HCT116 (cell line): ENCODE measurements at regions not wholly inside any gene's neighbourhood (a gene's known extent, or its start where the extent isn't known, plus 50 kb on each side); places are given as distances from the start of the nearest gene placed in this dataset.

Source experiments
- ATAC-seq: fragments of 200-7000 bp; cut with Tn5 transposase; 2 replicates; pipeline ENCODE4 v1.9.1; 2020; ENCODE audit warnings: mild to moderate bottlenecking, moderate library complexity
- BruUV-seq: library from RNA; stranded (reverse); fragments of 400-500 nt; replicated peaks from 2 replicates; lab custom pipeline; 2021; lab: Mats Ljungman, UMichigan
- CTCF ChIA-PET: fragments of 300-600 bp; sonication (Branson Sonifier 250); formaldehyde crosslinking; loops from one replicate; lab custom pipeline; 2021; ENCODE audit warnings: antibody characterized with exemption; lab: Charles Lee
- POLR2A ChIA-PET: fragments of 300-600, 350-600 bp; sonication (Branson Sonifier 250); formaldehyde crosslinking; loops from one replicate; lab custom pipeline; 2021; ENCODE audit warnings: antibody characterized with exemption; lab: Charles Lee
- RAD21 ChIA-PET, 2 experiments: fragments of 300-600 bp; sonication (Branson Sonifier 250); formaldehyde crosslinking; loops; one replicate each; lab custom pipeline; 2023; ENCODE audit warnings: low total read pairs in 2 of 2; ENCODE audit not compliant: uncharacterized antibody in 2 of 2, unreplicated experiment in 2 of 2, low non-redundant PET in 1 of 2; lab: Charles Lee
- DNase-seq: peaks from one replicate; pipeline ENCODE4 v3.0.0-alpha.2; 2010; ENCODE audit warnings: low read depth, low spot score
- H2AFZ ChIP-seq: fragments of 200-600 bp; shearing (Covaris generic), sonication (generic); 2 replicates; pipeline ENCODE4 v1.6.1; 2017; ENCODE audit warnings: low read depth, mixed run types, mixed read lengths, antibody characterized with exemption, low read length; ENCODE audit not compliant: poor library complexity, severe bottlenecking
- H3K27ac ChIP-seq: 2 replicates; pipeline ENCODE4 v1.5.1; 2012; ENCODE audit warnings: low read depth, low read length
- H3K27me3 ChIP-seq: fragments of 200-600 bp; sonication (generic); 2 replicates; pipeline ENCODE4 v1.6.1; 2016; ENCODE audit warnings: mixed run types, low read length, mixed read lengths; ENCODE audit not compliant: insufficient read depth
- H3K36me3 ChIP-seq, 2 experiments: fragments of 200-500 bp in 1 of 2; fragments of 200-600 bp in 1 of 2; sonication (Bioruptor generic) in 1 of 2; sonication (generic) in 1 of 2; 2 replicates each; pipeline versions ENCODE4 v1.5.1 to v1.6.1; 2014 to 2016; ENCODE audit warnings: low read length in 2 of 2, inconsistent platforms in 1 of 2, mixed read lengths in 1 of 2, mixed run types in 1 of 2; ENCODE audit not compliant: insufficient read depth in 2 of 2, control insufficient read depth in 1 of 2
- H3K4me1 ChIP-seq, 2 experiments: fragments of 200-600 bp in 1 of 2; sonication (generic) in 1 of 2; 2 replicates each; pipeline versions ENCODE4 v1.5.1 to v1.6.1; 2012 to 2017; ENCODE audit warnings: low read length in 2 of 2, inconsistent platforms in 1 of 2, mild to moderate bottlenecking in 1 of 2, mixed read lengths in 1 of 2, mixed run types in 1 of 2, moderate library complexity in 1 of 2; ENCODE audit not compliant: insufficient read depth in 2 of 2, control insufficient read depth in 1 of 2
- H3K4me2 ChIP-seq: fragments of 200-600 bp; sonication (generic); 2 replicates; pipeline ENCODE4 v1.6.1; 2017; ENCODE audit warnings: mixed run types, low read length, mixed read lengths
- H3K4me3 ChIP-seq, 2 experiments: fragments of 200-600 bp in 1 of 2; sonication (generic) in 1 of 2; replicated peaks in 1 of 2; 2 replicates each; pipeline ENCODE4 v1.5.1; 2011 to 2016; ENCODE audit warnings: low read length in 2 of 2, control low read depth in 1 of 2, low read depth in 1 of 2, mild to moderate bottlenecking in 1 of 2, mixed read lengths in 1 of 2, mixed run types in 1 of 2
- H3K79me2 ChIP-seq: fragments of 200-600 bp; sonication (generic); 2 replicates; pipeline ENCODE4 v1.6.1; 2017; ENCODE audit warnings: mild to moderate bottlenecking, mixed run types, low read length, moderate library complexity, mixed read lengths; ENCODE audit not compliant: insufficient read depth
- H3K9ac ChIP-seq: fragments of 200-600 bp; sonication (generic); 2 replicates; pipeline ENCODE4 v1.6.1; 2016; ENCODE audit warnings: low read length, mixed read lengths
- H3K9me2 ChIP-seq: fragments of 200-600 bp; sonication (generic), shearing (Covaris generic); 2 replicates; pipeline ENCODE4 v1.6.1; 2017; ENCODE audit warnings: mixed run types, mild to moderate bottlenecking, moderate library complexity; ENCODE audit not compliant: insufficient read depth
- H3K9me3 ChIP-seq, 2 experiments: fragments of 200-500 bp in 1 of 2; fragments of 200-600 bp in 1 of 2; sonication (Bioruptor generic) in 1 of 2; sonication (generic) in 1 of 2; 2 replicates each; pipeline ENCODE4 v1.6.1; 2014 to 2017; ENCODE audit warnings: low read length in 2 of 2, mixed read lengths in 2 of 2, inconsistent platforms in 1 of 2, low read depth in 1 of 2, mild to moderate bottlenecking in 1 of 2, mixed run types in 1 of 2, moderate library complexity in 1 of 2; ENCODE audit not compliant: control insufficient read depth in 1 of 2, insufficient read depth in 1 of 2
- H4K20me1 ChIP-seq: fragments of 200-600 bp; sonication (generic), shearing (Covaris generic); 2 replicates; pipeline ENCODE4 v1.6.1; 2017; ENCODE audit warnings: mixed run types, mild to moderate bottlenecking, moderate library complexity; ENCODE audit not compliant: insufficient read depth
- EGR1 ChIP-seq: IDR thresholded peaks from 2 replicates; pipeline ENCODE4 v1.6.1; 2012; ENCODE audit warnings: low read depth
- ELF1 ChIP-seq: IDR thresholded peaks from 2 replicates; pipeline ENCODE4 v1.6.1; 2012; ENCODE audit warnings: low read depth, borderline replicate concordance
- EZH2 ChIP-seq: fragments of 200-600 bp; sonication (generic); IDR thresholded peaks from 2 replicates; pipeline ENCODE4 v1.6.1; 2017; ENCODE audit warnings: antibody characterized with exemption, mixed run types
- EZH2phosphoT487 ChIP-seq: fragments of 200-600 bp; IDR thresholded peaks from 2 replicates; pipeline ENCODE4 v1.6.1; 2018; ENCODE audit warnings: antibody characterized with exemption, borderline replicate concordance
- FOSL1 ChIP-seq: IDR thresholded peaks from 2 replicates; pipeline ENCODE4 v1.6.1; 2012; ENCODE audit warnings: low read depth
- TCF7L2 ChIP-seq: IDR thresholded peaks from 2 replicates; pipeline ENCODE4 v1.7.0; 2011; ENCODE audit warnings: borderline replicate concordance, inconsistent platforms; ENCODE audit not compliant: insufficient read depth, insufficient read length; ENCODE audit errors: extremely low read depth
- intact Hi-C: fragments of 100-400 bp; cut with micrococcal nuclease; formaldehyde crosslinking; loops from 2 replicates; pipeline ENCODE4 v1.10.0; 2022
- TF ChIP-seq, protein P1 (sequence below): IDR thresholded peaks from 2 replicates; pipeline ENCODE4 v1.6.1; 2011; ENCODE audit warnings: mild to moderate bottlenecking, low read length, moderate library complexity; ENCODE audit not compliant: insufficient replicate concordance; ENCODE audit errors: extremely low read depth
- TF ChIP-seq, protein P2 (sequence below): IDR thresholded peaks from 2 replicates; pipeline ENCODE4 v1.6.1; 2012; ENCODE audit warnings: low read depth

DNA sequence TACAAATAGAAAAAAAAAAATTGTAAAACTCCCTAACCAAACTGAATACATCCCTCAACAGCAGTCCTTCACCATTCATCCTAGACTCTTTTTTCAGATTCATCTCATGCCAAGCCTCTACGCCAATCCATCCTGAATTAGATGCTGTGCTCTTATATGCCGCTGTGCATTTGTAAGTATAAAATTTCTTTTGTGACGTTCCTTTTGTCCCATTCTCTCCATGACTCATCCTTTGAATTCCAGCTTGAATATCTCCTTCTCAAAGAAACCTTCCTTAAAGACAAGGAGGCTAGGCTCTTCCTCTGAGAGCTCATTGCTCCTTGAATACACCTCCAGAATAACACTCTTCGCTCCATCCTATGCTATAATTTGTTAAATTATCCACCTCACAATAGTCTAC, 359.2 kb downstream of the RMST start:
- RAD21 ChIA-PET, result no interaction called here
- Histone ChIP-seq H4K20me1 (no peaks in the 10 kb centered on the region), H3K9ac (no peak overlapping the region), H2AFZ (no peak overlapping the region), H3K27ac (no peak overlapping the region), H3K27me3 (no peaks in the 10 kb centered on the region; the same call in 1 of the 2 replicates), H3K79me2 (no peaks in the 10 kb centered on the region), H3K4me3 (no peak overlapping the region), H3K4me2 (no peak overlapping the region), H3K4me1 (no peaks in the 10 kb centered on the region), H3K9me3 (no peaks in the 10 kb centered on the region), H3K9me2 (no peaks in the 10 kb centered on the region), H3K36me3 (no peaks in the 10 kb centered on the region)
- BruUV-seq, result no TSS peak
- POLR2A ChIA-PET, result no interaction called here
- ATAC-seq (no peak), DNase-seq (no peak)
- intact Hi-C loops, result no loop called here
- CTCF ChIA-PET, result no interaction called here
- TF ChIP-seq EGR1, result no peak
- TF ChIP-seq EZH2, result no peak
- TF ChIP-seq, protein P1, sequence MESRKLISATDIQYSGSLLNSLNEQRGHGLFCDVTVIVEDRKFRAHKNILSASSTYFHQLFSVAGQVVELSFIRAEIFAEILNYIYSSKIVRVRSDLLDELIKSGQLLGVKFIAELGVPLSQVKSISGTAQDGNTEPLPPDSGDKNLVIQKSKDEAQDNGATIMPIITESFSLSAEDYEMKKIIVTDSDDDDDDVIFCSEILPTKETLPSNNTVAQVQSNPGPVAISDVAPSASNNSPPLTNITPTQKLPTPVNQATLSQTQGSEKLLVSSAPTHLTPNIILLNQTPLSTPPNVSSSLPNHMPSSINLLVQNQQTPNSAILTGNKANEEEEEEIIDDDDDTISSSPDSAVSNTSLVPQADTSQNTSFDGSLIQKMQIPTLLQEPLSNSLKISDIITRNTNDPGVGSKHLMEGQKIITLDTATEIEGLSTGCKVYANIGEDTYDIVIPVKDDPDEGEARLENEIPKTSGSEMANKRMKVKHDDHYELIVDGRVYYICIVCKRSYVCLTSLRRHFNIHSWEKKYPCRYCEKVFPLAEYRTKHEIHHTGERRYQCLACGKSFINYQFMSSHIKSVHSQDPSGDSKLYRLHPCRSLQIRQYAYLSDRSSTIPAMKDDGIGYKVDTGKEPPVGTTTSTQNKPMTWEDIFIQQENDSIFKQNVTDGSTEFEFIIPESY, result no peak
- no peak for TF ChIP-seq FOSL1
- no peak for TF ChIP-seq TCF7L2
- TF ChIP-seq, protein P2, sequence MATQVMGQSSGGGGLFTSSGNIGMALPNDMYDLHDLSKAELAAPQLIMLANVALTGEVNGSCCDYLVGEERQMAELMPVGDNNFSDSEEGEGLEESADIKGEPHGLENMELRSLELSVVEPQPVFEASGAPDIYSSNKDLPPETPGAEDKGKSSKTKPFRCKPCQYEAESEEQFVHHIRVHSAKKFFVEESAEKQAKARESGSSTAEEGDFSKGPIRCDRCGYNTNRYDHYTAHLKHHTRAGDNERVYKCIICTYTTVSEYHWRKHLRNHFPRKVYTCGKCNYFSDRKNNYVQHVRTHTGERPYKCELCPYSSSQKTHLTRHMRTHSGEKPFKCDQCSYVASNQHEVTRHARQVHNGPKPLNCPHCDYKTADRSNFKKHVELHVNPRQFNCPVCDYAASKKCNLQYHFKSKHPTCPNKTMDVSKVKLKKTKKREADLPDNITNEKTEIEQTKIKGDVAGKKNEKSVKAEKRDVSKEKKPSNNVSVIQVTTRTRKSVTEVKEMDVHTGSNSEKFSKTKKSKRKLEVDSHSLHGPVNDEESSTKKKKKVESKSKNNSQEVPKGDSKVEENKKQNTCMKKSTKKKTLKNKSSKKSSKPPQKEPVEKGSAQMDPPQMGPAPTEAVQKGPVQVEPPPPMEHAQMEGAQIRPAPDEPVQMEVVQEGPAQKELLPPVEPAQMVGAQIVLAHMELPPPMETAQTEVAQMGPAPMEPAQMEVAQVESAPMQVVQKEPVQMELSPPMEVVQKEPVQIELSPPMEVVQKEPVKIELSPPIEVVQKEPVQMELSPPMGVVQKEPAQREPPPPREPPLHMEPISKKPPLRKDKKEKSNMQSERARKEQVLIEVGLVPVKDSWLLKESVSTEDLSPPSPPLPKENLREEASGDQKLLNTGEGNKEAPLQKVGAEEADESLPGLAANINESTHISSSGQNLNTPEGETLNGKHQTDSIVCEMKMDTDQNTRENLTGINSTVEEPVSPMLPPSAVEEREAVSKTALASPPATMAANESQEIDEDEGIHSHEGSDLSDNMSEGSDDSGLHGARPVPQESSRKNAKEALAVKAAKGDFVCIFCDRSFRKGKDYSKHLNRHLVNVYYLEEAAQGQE, result no peak
- TF ChIP-seq EZH2phosphoT487, result no peak
- TF ChIP-seq ELF1, result no peak
